ENCODE measurements at regions not wholly inside any gene's neighbourhood (a gene's known extent, or its start where the extent isn't known, plus 50 kb on each side); places are given as distances from the start of the nearest gene placed in this dataset.

GRCh38 chr2:103785956-103786355 is 1024.1 kb downstream of the TMEM182 start:
- intact Hi-C loops (cut with micrococcal nuclease): no loop called here
- Histone ChIP-seq H3K9ac (ENCODE audit: low read length) (no peak overlapping the region), H3K36me3 (ENCODE audit: control insufficient read depth in 1 of 2, insufficient read depth in 2 of 2, low read length in 2 of 2) (no peaks in the 10 kb centered on the region), H2AFZ (ENCODE audit: low read depth, low read length, poor library complexity, severe bottlenecking) (no peak overlapping the region), H3K27ac (ENCODE audit: low read depth, low read length) (no peak overlapping the region), H3K9me2 (ENCODE audit: insufficient read depth) (no peaks in the 10 kb centered on the region), H3K4me1 (ENCODE audit: control insufficient read depth in 1 of 2, insufficient read depth in 2 of 2, low read length in 2 of 2) (no peaks in the 10 kb centered on the region), H3K79me2 (ENCODE audit: insufficient read depth, low read length) (no peaks in the 10 kb centered on the region), H3K9me3 (ENCODE audit: control insufficient read depth in 1 of 2, insufficient read depth in 1 of 2, low read depth in 1 of 2, low read length in 2 of 2) (peaks cover 12 to 25% of the 10 kb centered on the region in 2 experiments; a peak in 2 of 4 replicates), H3K4me2 (ENCODE audit: low read length) (no peak overlapping the region), H3K4me3 (replicated peaks in 1 of 2; ENCODE audit: low read depth in 1 of 2, low read length in 2 of 2) (no peak overlapping the region), H3K27me3 (ENCODE audit: insufficient read depth, low read length) (no peaks in the 10 kb centered on the region), H4K20me1 (ENCODE audit: insufficient read depth) (no peaks in the 10 kb centered on the region)
- TF ChIP-seq ZBTB33 (IDR thresholded peaks at IDR 0.05; ENCODE audit: extremely low read depth, insufficient replicate concordance, low read length) (no peak), CTCF (IDR thresholded peaks at IDR 0.05 in 2 of 3, conservative IDR thresholded peaks at IDR 0.05 in 1 of 3; ENCODE audit: borderline replicate concordance in 1 of 3, insufficient read depth in 1 of 3, low read depth in 2 of 3, low read length in 2 of 3) (no peak), EGR1 (IDR thresholded peaks at IDR 0.05; ENCODE audit: low read depth) (no peak), POLR2A (IDR thresholded peaks at IDR 0.05; ENCODE audit: borderline replicate concordance, extremely low read depth, insufficient read depth, insufficient read length) (no peak), CEBPB (IDR thresholded peaks at IDR 0.05; ENCODE audit: low read depth) (no peak), TCF7L2 (IDR thresholded peaks at IDR 0.05; ENCODE audit: borderline replicate concordance, extremely low read depth, insufficient read depth, insufficient read length) (no peak), SRF (IDR thresholded peaks at IDR 0.05; ENCODE audit: low read depth) (no peak), ZNF274 (IDR thresholded peaks at IDR 0.05; ENCODE audit: low read depth, low read length) (no peak), POLR2AphosphoS5 (IDR thresholded peaks at IDR 0.05; ENCODE audit: low read depth, low read length) (no peak), SIN3A (IDR thresholded peaks at IDR 0.05; ENCODE audit: low read depth) (no peak), FOSL1 (IDR thresholded peaks at IDR 0.05; ENCODE audit: low read depth) (no peak), RAD21 (IDR thresholded peaks at IDR 0.05; ENCODE audit: low read depth) (no peak), ZFX (IDR thresholded peaks at IDR 0.05) (no peak), REST (IDR thresholded peaks at IDR 0.05; ENCODE audit: low read depth) (no peak), ATF3 (IDR thresholded peaks at IDR 0.05) (no peak), YY1 (IDR thresholded peaks at IDR 0.05; ENCODE audit: extremely low read depth, insufficient replicate concordance, low read depth, low read length) (no peak), ELF1 (IDR thresholded peaks at IDR 0.05; ENCODE audit: borderline replicate concordance, low read depth) (no peak), EZH2phosphoT487 (IDR thresholded peaks at IDR 0.05; ENCODE audit: borderline replicate concordance) (no peak), MAX (IDR thresholded peaks at IDR 0.05) (no peak)
- CTCF ChIA-PET: no interaction called here
- POLR2A ChIA-PET: no interaction called here
- BruUV-seq (replicated peaks): no TSS peak
- DNase-seq (ENCODE audit: low read depth, low spot score) (no peak), ATAC-seq (no peak)
- RAD21 ChIA-PET (ENCODE audit: low non-redundant PET in 1 of 2, low total read pairs in 2 of 2, uncharacterized antibody in 2 of 2, unreplicated experiment in 2 of 2): no interaction called here
